GM18508 (cell line): ENCODE measurements at regions not wholly inside any gene's neighbourhood (a gene's known extent, or its start where the extent isn't known, plus 50 kb on each side); places are given as distances from the start of the nearest gene placed in this dataset.
"Not testable (repeated sequence)": the region's sequence is repeated elsewhere in the genome, so short reads cannot be mapped to it uniquely, and the experiment has no call there.

Source experiments
- ATAC-seq: cut with Tn5 transposase; IDR thresholded peaks from one replicate; pipeline ENCODE4 v1.9.1; 2021; ENCODE audit warnings: moderate number of reproducible peaks; ENCODE audit not compliant: insufficient read depth, unreplicated experiment

DNA sequence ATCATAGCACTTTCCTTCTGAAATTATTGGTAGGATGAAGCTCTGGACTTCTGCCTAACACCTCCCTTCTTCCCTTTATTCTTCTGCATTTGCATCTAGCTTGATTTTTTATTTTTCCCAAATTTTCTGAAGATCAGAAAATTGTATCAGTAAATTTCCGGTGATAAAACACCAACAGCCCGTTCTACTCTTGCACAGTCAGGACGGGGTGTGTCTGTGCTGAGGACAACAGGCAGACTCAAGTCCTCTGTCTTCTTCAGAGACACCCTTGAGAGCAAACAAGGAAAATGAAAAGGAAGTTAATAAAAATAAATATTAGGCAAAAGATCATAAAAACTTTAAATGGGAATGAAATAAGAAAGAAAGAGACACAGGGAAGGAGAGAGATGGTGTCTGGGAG, 120.7 kb downstream of the ARL4C start:
- ATAC-seq: no peak

DNA sequence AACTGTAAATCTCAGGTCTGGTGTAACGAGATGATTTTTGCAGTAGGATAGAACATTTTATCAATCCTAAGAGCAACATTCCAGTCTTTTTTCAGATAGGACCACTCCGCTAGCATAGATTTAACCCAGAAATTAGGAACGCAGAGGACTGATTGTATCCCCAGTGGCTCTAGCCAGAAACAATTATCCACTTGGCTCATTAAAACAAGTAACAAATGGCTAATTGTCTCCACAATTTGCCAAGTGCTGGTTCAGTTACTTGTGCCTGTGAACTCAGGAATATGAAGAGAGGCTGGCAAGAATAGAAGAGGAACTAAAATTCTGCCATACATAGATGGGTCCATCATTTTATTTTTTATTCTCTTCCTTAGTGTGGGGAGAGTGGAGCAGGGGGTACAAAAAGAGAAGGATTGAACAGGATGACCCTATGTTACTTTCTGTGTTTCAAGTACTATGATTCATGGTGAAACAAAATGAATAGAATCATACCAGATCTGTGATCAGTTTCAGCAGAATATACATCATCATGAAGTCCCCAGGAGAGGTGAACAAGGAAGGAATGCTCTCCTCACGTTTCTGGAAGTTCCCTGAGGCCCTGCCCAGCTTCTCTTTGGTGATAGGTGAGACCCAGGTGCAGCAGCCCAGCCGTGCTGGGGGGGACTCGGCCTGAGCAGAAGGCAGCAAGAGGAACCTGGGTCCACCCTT, 121.6 kb downstream of the ARL4C start:
- no peak for ATAC-seq

DNA sequence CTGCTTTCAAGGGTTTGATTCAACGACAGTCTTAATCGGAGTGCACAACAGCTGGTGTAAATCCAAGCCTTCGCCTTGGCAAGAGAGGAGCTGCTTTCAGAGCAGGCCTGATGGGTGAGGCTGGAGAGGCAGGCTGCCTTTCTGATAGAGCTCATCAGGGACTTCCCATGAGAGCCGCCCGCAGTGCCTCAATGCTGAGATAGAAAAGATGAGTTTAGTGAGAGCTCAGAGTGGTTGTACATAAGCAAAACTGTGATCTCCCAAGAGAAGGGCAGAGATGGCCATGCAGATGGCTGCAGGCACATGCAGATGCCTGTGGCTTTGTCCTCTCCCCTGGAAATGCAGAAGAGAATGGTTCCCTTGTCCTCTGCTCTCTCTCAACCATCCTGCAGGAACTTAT, 122.1 kb downstream of the ARL4C start:
- no peak for ATAC-seq

DNA sequence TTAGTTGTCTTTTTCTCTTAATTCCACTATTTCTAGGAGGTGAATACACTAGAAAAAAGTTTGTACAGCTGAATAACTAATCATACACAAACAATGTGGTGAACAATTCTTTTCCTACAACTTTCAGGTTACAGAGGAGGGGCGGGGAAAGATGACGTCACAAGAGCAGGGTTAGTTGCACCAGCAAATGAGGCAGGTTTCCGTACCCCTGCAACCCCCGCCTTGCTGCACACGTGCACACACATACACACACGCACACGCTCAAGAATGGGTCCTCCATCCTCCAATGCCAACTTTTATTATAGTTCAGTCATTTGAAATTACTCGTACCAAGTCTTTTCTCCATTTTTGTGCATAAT, 122.8 kb downstream of the ARL4C start:
- ATAC-seq: no peak

DNA sequence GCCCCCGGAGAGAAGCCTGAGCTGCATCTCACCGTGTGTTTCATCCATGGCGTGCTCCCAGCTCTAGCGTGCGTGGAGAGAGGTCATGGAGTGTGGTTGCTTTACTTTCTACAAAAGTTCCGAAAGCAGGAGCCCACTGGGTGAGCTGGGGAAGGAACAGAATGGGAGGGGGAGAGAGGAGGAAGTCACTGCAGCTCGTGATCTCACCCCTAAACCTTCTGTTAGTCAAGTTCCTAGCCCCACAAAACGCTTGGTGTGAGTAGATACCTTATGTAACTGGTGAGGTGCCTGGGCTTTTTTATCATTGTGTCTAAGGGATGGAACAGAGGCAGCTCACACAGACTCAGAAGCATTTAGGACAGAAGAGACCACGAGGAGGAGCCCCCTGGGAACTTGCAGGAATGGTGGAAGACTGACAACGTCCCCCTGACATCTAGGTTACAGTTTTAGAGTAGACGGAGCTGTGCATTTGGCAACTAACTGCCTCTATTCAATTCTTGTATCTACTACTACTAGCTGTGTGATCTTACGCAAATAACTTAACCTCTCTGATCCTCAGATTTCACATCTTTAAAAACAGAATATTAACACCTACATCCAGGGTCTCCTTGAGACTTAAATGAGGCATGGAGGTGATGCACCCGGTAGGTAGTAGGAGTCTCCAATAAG, 123.3 kb downstream of the ARL4C start:
- ATAC-seq: no peak

DNA sequence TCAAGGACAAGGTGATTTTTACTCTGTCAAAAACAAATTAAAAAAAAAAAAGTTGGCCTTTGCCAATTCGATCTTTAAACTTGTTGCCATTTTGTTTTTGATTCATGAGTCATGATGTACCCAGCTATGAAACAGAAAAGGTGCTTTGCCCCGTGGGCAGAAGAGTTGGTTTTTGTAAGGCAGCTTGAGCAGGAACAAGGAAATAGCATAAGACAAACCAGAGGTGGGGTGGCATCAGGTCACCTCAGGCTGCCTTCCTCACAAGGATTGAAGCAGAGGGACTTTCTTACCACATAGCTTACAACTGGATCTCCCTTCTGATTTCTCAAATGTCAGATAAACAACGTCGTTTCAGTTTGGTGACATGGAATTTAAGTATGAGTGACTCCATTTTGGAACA, 123.8 kb downstream of the ARL4C start:
- ATAC-seq: no peak

DNA sequence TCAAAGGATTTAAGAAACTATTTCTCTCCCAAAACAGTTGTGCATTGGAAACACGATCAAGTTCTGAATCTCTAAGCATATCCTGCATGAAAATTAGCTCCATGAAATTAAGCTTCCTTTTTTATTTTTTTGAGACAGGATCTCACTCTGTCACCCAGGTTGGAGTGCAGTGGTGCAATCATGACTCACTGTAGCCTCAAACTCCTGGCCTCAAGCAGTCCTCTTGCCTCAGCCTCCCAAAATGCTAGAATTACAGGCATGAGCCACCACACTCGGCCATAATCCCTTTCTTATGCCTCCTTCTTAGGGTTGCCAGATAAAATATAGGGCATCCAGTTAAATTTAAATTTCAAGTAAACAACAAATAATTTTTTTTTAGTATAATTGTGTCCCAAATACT, 124.4 kb downstream of the ARL4C start:
- ATAC-seq: no peak

DNA sequence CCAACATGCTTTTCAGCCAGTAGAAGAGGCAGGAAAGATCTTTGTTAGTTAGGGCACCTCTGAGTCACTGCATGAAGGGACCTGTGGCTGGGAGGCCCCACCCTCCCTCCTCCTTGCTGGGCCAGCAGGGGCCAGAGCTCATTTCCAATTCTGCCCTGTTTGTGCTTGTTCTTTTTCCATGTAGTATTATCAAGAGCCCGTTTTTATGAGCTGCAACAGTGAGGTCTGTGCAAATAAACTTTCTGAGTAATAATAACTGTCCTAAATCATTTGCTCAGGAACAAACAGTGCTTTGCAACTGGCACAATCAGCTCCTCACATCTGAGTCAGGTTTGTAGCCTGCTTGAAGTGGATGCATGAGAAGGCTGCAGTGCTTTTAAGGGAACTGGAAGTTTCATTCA, 128.0 kb downstream of the ARL4C start:
- ATAC-seq: no peak

DNA sequence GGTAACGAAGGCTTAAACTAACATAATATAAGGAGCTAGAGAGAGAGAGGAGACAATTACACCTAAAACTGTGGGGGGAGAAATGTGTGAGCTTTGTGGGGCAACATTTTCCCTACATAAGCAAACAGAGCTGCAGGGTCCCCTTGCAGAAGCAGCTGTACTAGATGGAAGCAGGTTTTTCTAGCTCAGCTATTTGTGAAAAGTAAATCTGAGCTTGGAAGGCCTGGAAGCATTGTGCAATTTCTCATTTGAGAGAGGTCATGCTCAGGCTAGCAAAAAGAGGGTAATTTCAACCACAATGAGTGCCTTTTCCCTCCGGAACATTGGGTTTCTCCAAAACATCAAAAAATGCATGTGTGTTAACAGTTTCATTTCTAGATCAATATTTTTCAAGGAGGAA, 130.0 kb downstream of the ARL4C start:
- no peak for ATAC-seq

DNA sequence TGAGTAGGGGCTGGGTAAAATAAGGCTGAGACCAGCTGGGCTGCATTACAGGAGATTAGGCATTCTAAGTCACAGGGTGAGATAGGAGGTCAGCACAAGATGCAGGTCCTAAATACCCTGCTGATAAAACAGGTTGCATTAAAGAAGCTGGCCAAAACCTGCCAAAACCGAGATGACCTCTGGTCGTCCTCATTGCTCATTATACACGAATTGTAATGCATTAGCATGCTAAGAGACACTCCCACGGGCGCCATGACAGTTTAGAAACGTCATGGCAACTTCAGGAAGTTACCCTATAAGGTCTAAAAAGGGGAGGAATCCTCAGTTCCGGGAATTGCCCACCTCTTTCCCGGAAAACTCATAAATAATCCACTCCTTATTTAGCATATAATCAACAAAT, 132.2 kb downstream of the ARL4C start:
- ATAC-seq: no peak

DNA sequence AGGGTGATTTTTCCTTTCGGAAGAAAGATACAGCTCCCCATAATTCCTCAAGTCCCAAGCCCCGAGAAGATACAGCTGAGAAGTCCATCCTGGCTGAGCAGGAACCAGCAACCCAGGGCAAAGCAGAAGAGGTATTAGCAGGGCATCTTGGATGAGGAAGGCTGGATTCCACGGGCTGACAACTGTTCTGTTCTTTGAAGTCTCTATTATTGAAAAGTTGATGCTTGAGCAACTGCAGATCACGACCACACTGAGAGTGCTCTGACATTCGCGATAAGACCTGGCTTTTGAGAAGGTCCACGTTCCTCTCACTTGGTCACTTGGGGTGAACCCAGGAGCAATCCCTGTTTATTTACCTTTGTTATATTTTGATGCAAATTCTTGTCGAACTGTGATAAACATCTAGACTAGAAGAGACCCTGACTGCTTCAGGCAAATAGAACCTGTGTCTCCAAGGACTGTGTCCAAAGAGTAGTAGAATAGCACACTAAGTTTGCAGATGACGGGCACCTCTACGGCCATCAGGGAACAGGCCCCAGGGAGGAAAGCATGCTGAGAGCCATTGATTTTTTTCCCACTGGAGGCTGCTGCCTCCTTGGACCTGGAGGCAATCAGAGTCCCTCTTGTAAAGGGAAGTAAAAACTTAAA, 133.1 kb downstream of the ARL4C start:
- ATAC-seq: no peak

DNA sequence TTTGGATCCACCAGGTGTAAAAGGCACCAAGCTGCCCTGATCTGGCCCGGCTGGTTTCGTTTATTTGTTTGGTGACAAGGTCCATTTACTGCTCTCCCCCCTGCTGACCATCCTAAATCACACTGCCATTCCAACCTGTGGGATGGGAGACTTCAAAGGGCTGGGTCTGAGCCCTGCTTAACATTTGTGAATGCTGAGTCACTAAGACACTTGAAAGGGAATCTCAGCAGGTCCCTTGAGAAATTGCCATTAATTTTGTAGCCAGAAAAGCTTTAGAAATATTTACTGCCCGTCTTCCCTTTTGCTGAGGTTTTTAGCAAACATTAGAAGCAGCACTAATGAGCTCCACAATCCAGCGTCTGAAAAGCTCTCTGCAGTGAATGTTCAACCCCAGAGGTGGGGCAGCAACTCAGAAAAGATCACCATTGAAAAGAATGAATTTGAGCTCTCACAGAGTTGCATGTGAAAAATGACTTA, 133.8 kb downstream of the ARL4C start:
- no peak for ATAC-seq

DNA sequence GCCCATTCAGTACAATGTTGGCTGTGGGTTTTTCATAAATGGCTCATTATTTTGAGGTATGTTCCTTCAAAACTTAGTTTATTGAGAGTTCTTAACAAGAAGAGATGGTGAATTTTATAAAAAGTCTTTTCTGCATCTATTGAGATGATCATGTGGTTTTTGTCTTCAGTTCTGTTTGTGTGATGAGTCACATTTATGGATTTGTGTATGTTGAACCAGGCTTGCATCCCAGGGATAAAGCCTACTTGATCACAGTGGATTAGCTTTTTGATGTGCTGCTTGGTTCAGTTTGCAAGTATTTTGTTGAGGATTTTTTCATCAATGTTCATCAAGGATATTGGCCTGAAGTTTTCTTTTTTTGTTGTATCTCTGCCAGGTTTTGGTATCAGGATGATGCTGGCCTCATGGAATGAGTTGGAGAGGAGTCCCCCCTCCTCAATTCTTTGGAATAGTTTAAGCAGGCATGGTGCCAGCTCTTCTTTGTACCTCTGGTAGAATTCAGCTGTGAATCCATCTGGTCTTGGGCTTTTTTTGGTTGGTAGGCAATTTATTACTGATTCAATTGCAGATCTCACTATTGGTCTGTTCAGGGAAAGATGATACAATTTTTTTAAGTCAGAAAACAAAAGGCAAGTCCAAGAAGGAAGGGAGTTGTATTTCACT, 136.4 kb downstream of the ARL4C start:
- ATAC-seq: not testable (repeated sequence)

DNA sequence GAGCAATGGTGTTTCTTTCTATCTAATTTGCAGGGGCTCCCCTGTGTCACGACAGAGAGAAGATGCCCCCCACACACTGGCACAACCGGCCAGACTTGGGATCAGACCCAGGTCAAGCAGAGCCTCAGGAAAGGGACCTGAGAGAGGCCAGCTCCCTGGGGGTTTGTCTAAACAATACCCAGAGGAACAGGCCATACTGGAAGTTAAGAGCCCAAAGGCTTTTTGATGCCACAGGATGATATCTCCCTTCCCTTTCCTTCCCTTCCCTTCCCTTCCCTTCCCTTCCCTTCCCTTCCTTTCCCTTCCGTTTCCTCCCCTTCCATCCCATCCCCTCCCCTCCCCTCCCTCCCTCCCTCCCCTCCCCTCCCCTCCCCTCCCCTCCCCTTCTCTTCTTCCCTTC, 139.2 kb downstream of the ARL4C start:
- no peak for ATAC-seq

DNA sequence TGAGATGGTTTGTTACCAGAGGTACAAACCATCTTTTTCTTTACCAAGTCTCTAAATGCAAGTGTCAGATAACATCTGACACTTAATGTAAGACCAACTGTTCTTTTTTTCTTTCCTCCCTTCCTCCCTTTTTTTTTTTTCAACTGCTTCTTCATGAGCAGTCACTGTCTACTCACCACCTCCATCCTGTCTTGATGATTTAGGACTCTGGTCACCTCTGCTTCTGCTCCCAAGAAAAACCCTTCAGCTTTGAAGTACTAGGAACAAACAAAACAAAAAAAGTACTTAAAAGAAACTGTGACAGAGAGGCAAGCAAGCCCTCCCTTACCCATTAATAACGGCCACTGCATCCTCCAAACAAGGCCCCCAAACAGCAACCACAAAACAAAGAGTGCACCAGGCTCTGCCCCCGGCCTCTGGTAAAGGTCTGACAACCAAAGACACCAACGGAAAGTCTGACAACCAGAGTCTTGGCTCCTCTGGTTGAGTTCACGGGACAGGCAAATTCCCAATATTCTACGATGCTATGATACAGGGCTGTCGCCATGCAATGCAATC, 141.0 kb downstream of the ARL4C start:
- ATAC-seq: no peak

DNA sequence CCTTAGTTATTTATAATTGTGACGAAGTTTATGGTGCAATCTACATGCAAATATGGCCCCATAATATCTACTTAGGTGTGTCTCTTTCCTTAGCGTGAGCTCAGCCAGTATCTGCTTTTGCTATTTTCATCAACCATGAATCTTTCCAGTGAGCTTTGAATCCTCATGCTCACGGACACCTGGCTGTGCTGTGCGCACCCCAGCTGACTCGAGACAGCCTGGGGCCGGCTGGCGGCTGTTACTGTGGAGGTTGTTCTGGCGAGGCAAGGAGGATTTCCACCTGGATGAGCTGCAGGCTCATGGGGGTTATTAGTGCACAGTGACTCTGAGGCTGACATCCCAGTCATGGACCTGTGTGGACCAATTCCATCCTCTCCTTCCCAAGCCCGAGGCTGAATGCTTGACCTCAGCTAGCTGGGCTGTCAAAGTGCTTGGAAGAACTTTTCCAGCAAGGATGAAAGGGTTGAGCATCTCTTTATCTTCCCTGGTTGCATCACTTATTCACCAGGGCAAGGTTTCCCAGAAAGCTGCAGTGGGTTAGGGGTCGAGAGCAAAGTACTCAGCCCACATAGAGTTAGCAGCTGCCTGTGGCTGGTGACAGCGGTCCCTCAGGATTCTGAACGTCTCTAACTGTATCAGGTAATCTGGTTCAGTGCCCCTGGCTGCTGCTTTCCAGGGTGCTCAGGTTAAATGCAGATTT, 141.7 kb downstream of the ARL4C start:
- ATAC-seq: no peak

DNA sequence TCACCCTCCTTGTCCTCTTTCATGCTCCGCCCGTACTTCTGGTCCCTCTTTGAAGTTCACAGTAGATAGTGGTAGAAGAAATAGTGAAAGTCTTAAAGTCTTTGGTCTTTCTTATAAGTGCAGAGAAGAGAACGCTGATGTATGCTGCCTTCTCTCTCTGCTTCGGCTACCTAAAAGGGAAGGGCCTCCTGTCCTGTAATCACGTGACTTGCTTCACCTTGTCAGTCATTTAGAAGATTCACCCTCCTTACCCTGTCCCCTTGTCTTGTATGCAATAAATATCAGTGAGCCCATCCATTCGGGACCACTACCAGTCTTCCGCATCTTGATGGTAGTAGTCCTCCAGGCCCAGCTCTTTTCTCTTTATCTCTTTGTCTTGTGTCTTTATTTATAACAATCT, 144.6 kb downstream of the ARL4C start:
- ATAC-seq: no peak

DNA sequence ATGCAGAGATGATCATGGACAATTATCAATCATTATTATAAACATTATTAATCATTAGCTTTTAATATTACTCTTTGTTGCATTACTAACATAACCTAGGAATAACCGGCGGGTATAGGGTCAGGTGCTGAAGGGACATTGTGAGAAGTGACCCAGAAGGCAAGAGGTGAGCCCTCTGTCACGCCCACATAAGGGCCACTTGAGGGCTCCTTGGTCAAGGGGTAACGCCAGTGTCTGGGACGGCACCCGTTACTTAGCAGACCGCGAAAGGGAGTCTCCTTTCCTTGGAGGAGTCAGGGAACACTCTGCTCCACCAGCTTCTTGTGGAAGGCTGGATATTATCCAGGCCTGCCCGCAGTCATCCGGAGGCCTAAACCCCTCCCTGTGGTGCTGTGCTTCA, 145.0 kb downstream of the ARL4C start:
- not testable (repeated sequence) for ATAC-seq

DNA sequence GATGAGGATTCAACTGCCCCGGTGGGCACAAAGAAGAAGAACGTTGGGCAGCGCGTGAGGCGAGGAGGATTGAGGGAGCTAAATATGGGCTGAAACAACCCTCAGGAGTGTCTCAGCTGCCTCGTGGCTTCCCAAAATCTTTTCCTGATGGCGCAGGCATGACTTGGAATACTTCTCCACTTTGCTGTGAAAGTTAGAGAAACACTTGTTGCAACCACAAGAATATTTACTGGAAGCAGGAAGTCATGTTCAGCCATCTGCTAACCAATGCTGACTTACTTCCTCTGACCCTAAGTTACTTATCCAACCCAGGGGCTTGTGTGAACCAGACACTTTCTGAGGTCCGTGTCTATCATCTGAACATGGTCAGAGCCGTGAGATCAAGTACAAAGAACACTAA, 148.8 kb downstream of the ARL4C start:
- no peak for ATAC-seq

DNA sequence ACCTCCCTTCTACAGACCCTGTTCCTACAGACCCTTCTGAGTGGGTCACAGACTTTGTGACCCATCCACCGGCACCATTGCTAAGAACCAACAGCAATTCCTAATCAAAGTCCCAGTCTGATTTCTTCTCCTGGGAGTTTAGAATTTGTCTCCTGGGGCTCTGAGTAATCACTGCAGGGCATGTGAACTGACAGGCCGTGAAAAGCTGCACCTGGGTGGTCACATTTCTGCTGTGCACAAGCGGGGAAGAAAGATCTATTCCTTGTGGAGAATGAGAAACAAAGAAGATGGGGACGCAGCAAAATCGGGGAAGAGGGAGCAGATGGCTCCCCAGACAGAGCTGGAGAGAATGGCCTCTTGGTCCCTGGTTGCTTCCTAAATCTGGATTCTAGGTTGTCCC, 151.0 kb downstream of the ARL4C start:
- no peak for ATAC-seq
